Adrenal gland (tissue), 9 donors: ENCODE measurements at regions not wholly inside any gene's neighbourhood (a gene's known extent, or its start where the extent isn't known, plus 50 kb on each side); places are given as distances from the start of the nearest gene placed in this dataset.

Experiments used
- DNase-seq, 7 donors: peaks; one replicate each; pipeline ENCODE4 v3.0.0-alpha.2; 2019 to 2020
- H3K27ac ChIP-seq, 5 donors: fragments of 200-600 bp; sonication (generic) in 4 of 5; 1 replicate in 3 of 5; 2 replicates in 2 of 5; pipeline versions ENCODE4 v1.5.1 to v1.8.0; 2016 to 2020; ENCODE audit warnings: mild to moderate bottlenecking in 1 of 5
- H3K27me3 ChIP-seq: fragments of 200-600 bp; 2 replicates; pipeline ENCODE4 v1.8.0; 2021
- H3K36me3 ChIP-seq, 2 donors: fragments of 200-600 bp; replicated peaks in 1 of 2; 1 replicate in 1 of 2; 2 replicates in 1 of 2; pipeline versions ENCODE4 v1.5.1 to v1.8.0; 2018 to 2022
- H3K4me1 ChIP-seq, 2 donors: fragments of 200-600 bp; replicated peaks in 1 of 2; 1 replicate in 1 of 2; 2 replicates in 1 of 2; pipeline versions ENCODE4 v1.5.1 to v1.8.0; 2018 to 2021
- H3K4me3 ChIP-seq, 4 donors: fragments of 200-600 bp; sonication (generic) in 3 of 4; one replicate each; pipeline ENCODE4 v1.5.1; 2016 to 2018
- H3K9me3 ChIP-seq, 3 donors: fragments of 200-600 bp; sonication (generic) in 1 of 3; replicated peaks in 1 of 3; 1 replicate in 2 of 3; 2 replicates in 1 of 3; pipeline versions ENCODE4 v1.5.1 to v1.8.0; 2016 to 2021
- CTCF ChIP-seq, 6 experiments: fragments of 450-650 bp in 4 of 6; fragments of 200-600 bp in 2 of 6; sonication (generic) in 1 of 6; IDR thresholded peaks; 1 replicate in 5 of 6; 2 replicates in 1 of 6; pipeline versions ENCODE4 v1.5.1 to v1.8.0; 2016 to 2021; ENCODE audit warnings: antibody characterized with exemption in 6 of 6, mild to moderate bottlenecking in 2 of 6, moderate library complexity in 1 of 6
- POLR2A ChIP-seq, 2 donors: fragments of 450-650 bp; IDR thresholded peaks; one replicate each; pipeline ENCODE4 v1.6.1; 2017; ENCODE audit warnings: antibody characterized with exemption in 2 of 2, mild to moderate bottlenecking in 2 of 2, moderate library complexity in 1 of 2
- WGBS, 4 donors: extraction: QIAGEN DNeasy Blood & Tissue Kit in 2 of 4; methylation state at CpG; one replicate each; pipeline versions ENCODE4 v1.1.5 to v1.1.7; 2013 to 2017; 5-methylcytosine and 5-hydroxymethylcytosine counted together
- intact Hi-C, 2 donors: fragments of 100-400 bp; cut with DNase I; formaldehyde crosslinking; loops; one replicate each; pipeline versions ENCODE4 v1.14.1 to v1.15.0; 2022 to 2023
- donor health status: healthy with polysubstance abuse.
- donor health status: Bipolar disorder and iron deficiency.
- donor health status: DM: yes; HTN: yes; CAD: no.
- donor health status: DM: no; HTN: no; CAD: no.
- donor health status: DM: no; HTN: no; CAD: no.

- Histone ChIP-seq H3K36me3 (no peaks in the 10 kb centered on the region), H3K4me1 (no peaks in the 10 kb centered on the region), H3K9me3 (no peaks in the 10 kb centered on the region), H3K27ac (no peak overlapping the region), H3K4me3 (no peak overlapping the region), H3K27me3 (no peaks in the 10 kb centered on the region)
- 76 to 91% (median 84%) methylated on average over 2 of the region's 2 CpGs for WGBS, 4 donors
- DNase-seq: no peak
- TF ChIP-seq POLR2A (IDR thresholded peaks at IDR 0.05) (no peak), CTCF (IDR thresholded peaks at IDR 0.05) (no peak)
- intact Hi-C loops: no loop called here
Measured at GRCh38 chr13:99861771-99862170, 109.8 kb downstream of the ZIC5 start.

DNA sequence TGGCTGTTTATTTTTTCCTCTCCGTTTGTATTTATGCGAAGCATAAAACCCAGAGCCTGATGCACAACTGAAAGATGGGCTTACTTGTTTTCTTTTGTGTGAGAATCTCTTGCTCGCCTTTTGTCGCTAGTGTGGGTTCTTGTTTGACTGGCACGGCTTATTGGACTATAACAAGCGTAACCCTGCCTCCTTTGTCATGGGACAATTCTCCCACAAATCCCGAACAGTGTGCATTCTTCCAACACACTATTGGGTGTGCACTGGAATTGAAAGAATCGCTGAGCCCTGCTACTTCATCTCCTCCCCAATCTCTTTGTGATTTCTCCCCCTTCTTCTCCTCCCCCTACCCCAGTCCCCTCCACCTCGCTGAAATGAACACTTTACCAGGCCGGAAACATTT lies 110.8 kb downstream of the ZIC5 start:
- Histone ChIP-seq H3K4me3 (no peak overlapping the region), H3K27me3 (no peaks in the 10 kb centered on the region), H3K9me3 (no peaks in the 10 kb centered on the region), H3K4me1 (no peaks in the 10 kb centered on the region), H3K36me3 (no peaks in the 10 kb centered on the region), H3K27ac (no peak overlapping the region)
- 83 to 92% (median 91%) methylated on average over 10 of the region's 10 CpGs for WGBS, 4 donors
- intact Hi-C loops: no loop called here
- no peak for DNase-seq
- TF ChIP-seq CTCF (IDR thresholded peaks at IDR 0.05): no peak
- no peak for TF ChIP-seq POLR2A (IDR thresholded peaks at IDR 0.05)

DNA sequence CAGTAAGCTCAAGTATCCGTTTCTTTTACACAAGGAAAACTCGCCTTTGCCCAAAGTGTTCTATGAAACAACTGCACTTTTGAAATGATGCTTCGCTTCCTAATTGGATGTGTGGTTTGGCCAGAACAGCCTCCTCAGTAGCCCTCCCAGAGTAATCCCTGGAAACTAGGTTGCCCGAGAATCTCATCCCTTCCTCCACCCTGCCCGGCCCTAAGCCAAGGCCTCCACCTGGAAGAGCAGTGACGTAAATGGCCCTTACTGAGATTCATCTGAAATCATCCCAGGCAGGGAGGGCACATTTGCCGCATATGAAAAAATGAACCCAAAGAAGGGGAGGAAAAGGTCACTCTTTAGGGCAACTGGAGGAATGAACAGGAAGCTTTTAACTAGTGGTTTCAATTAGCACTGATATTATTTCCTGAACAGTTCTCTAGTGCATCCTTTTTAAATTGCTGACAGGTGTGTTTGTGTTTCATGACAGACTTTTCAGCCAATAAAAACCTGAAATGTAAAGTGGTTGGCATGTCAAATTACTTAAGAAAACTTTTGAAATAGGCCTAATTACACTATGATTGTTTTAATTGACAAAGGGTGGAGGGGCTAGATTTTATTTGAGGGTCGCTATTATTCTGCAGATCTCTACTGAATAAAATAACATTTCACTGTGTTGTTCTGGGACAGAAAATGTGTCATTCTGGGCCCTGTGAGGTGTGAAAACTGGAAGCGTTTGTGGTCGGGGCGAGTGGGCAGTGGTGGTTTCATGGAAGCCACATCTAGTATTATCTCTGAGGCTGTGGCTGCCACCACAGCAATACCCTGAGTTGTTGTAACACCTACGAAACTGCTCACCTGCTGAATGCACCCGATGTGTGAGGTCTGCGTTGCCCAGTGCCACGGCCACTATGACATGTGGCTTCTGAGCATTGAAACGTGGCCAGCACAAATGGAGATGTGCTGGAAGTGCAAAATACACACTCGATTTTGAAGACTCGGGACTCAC lies 112.1 kb downstream of the ZIC5 start:
- intact Hi-C loops: no loop called here
- H3K4me3 ChIP-seq: no peak overlapping the region
- H3K9me3 ChIP-seq: no peaks in the 10 kb centered on the region
- DNase-seq: no peak
- WGBS, 4 donors: 87 to 93% (median 89%) methylated on average over 18 of the region's 18 CpGs
- no peak for TF ChIP-seq CTCF (IDR thresholded peaks at IDR 0.05)
- no peak for TF ChIP-seq POLR2A (IDR thresholded peaks at IDR 0.05)
- no peak overlapping the region for H3K27ac ChIP-seq
- H3K36me3 ChIP-seq: no peaks in the 10 kb centered on the region
- no peaks in the 10 kb centered on the region for H3K27me3 ChIP-seq
- no peaks in the 10 kb centered on the region for H3K4me1 ChIP-seq

GRCh38 chr13:99857738-99858137 lies 113.8 kb downstream of the ZIC5 start:
- H3K4me1 ChIP-seq: no peaks in the 10 kb centered on the region
- H3K9me3 ChIP-seq: no peaks in the 10 kb centered on the region
- no peak for DNase-seq
- no peak overlapping the region for H3K27ac ChIP-seq
- no peak overlapping the region for H3K4me3 ChIP-seq
- TF ChIP-seq CTCF (IDR thresholded peaks at IDR 0.05) (no peak), POLR2A (IDR thresholded peaks at IDR 0.05) (no peak)
- no peaks in the 10 kb centered on the region for H3K36me3 ChIP-seq
- intact Hi-C loops: no loop called here
- no peaks in the 10 kb centered on the region for H3K27me3 ChIP-seq
